ENCODE measurements at regions not wholly inside any gene's neighbourhood (a gene's known extent, or its start where the extent isn't known, plus 50 kb on each side); places are given as distances from the start of the nearest gene placed in this dataset.

DNA sequence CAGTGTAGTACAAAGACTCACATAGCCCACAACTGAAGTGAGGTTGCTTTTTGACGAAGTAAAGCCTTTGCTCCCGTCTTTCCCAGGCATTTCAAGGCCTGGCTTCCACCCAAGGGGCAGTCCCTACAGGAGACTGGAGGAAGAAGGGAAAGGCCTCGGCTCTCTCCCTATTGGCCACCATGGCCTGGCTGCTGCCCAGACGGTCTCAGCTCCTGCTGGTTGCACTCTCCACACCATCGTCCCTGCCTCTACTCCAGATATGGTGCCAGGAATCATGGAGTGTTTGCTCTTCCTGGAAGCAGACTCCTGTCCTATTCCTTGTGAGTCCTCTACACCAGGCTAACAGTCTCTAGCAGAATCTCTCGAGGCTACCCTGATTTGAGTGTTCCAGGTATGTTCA is 124.1 kb upstream of the UQCRFS1 start:
- Histone ChIP-seq H3K27ac (no peak overlapping the region), H3K4me1 (no peaks in the 10 kb centered on the region), H3K4me3 (no peak overlapping the region), H3K9ac (no peak overlapping the region), H3K9me3 (ENCODE audit: low read depth) (no peaks in the 10 kb centered on the region), H4K20me1 (ENCODE audit: low read depth) (no peaks in the 10 kb centered on the region), H3K4me2 (no peak overlapping the region), H3K36me3 (no peaks in the 10 kb centered on the region), H2AFZ (replicated peaks) (no peak overlapping the region), H3K79me2 (ENCODE audit: low read depth) (no peaks in the 10 kb centered on the region), H3K27me3 (no peaks in the 10 kb centered on the region), H3F3A (ENCODE audit: low read depth) (no peaks in the 10 kb centered on the region)
- Mint-ChIP-seq H3K4me1 (no peaks in the 10 kb centered on the region), H3K36me3 (no peaks in the 10 kb centered on the region), H3K27me3 (ENCODE audit: insufficient read depth, low read depth) (peaks cover 6% of the 10 kb centered on the region), H3K4me3 (no peak overlapping the region), H3K9me3 (peaks cover 3% of the 10 kb centered on the region), H3K27ac (no peak overlapping the region)
- no peak for DNase-seq (ENCODE audit: low spot score)
- no peak for TF ChIP-seq EZH2 (IDR thresholded peaks at IDR 0.05)
- TF ChIP-seq, protein P1, sequence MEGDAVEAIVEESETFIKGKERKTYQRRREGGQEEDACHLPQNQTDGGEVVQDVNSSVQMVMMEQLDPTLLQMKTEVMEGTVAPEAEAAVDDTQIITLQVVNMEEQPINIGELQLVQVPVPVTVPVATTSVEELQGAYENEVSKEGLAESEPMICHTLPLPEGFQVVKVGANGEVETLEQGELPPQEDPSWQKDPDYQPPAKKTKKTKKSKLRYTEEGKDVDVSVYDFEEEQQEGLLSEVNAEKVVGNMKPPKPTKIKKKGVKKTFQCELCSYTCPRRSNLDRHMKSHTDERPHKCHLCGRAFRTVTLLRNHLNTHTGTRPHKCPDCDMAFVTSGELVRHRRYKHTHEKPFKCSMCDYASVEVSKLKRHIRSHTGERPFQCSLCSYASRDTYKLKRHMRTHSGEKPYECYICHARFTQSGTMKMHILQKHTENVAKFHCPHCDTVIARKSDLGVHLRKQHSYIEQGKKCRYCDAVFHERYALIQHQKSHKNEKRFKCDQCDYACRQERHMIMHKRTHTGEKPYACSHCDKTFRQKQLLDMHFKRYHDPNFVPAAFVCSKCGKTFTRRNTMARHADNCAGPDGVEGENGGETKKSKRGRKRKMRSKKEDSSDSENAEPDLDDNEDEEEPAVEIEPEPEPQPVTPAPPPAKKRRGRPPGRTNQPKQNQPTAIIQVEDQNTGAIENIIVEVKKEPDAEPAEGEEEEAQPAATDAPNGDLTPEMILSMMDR (IDR thresholded peaks at IDR 0.05): no peak
- TF ChIP-seq EZH2phosphoT487 (IDR thresholded peaks at IDR 0.05): no peak

DNA sequence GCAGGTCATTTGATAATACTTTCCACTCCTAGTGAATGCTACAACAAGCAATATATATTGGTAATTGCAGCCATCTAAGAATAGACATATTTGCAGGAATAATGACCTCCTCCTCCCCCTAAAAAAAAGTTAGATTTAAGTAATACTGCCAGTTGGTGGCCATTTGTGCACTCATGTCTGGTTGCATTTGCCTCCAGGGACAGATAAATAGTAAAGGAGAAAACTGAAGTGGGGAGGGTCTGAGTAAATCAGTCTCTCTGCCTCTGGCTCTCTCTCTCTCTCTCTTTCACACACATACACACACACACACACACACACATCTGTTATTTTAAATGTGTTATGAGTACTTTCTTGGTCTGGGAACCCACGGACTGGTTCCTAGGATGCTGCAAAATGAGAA is 125.5 kb upstream of the UQCRFS1 start:
- no peak overlapping the region for H2AFZ ChIP-seq (replicated peaks)
- H3K27me3 Mint-ChIP-seq (ENCODE audit: insufficient read depth, low read depth): peaks cover 2% of the 10 kb centered on the region
- peaks cover 12% of the 10 kb centered on the region for H3K9me3 Mint-ChIP-seq
- H3K9ac ChIP-seq: no peak overlapping the region
- no peaks in the 10 kb centered on the region for H3K36me3 Mint-ChIP-seq
- no peak overlapping the region for H3K27ac Mint-ChIP-seq
- H3K27me3 ChIP-seq: no peaks in the 10 kb centered on the region
- peaks cover 4% of the 10 kb centered on the region for H3K9me3 ChIP-seq (ENCODE audit: low read depth)
- no peak overlapping the region for H3K4me3 ChIP-seq
- H3F3A ChIP-seq (ENCODE audit: low read depth): no peaks in the 10 kb centered on the region
- H3K27ac ChIP-seq: no peak overlapping the region
- no peaks in the 10 kb centered on the region for H3K4me1 Mint-ChIP-seq
- H3K79me2 ChIP-seq (ENCODE audit: low read depth): no peaks in the 10 kb centered on the region
- H3K36me3 ChIP-seq: no peaks in the 10 kb centered on the region
- no peak for DNase-seq (ENCODE audit: low spot score)
- H3K4me2 ChIP-seq: no peak overlapping the region
- TF ChIP-seq, protein P1 (IDR thresholded peaks at IDR 0.05): no peak
- TF ChIP-seq EZH2phosphoT487 (IDR thresholded peaks at IDR 0.05) (no peak), EZH2 (IDR thresholded peaks at IDR 0.05) (no peak)
- no peaks in the 10 kb centered on the region for H4K20me1 ChIP-seq (ENCODE audit: low read depth)
- H3K4me1 ChIP-seq: no peaks in the 10 kb centered on the region
- H3K4me3 Mint-ChIP-seq: no peak overlapping the region

DNA sequence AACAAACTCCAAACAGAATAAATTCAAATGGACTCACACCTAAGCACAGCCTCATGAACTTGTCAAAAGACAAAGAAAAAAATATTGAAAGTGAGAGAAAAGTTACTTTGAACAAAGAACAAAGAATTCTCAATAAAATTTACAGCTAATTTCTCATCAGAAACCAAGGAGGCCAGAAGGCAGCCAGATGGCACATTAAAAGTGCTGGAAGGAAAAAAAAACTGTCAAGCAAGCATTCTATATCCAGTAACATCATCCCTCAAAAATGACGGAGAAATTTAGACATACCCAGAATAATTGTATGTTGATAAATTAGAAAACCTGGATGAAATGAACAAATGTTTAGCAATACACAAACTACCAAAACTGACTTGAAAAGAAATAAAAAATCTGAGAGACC is 129.8 kb upstream of the UQCRFS1 start:
- Histone ChIP-seq H3F3A (ENCODE audit: low read depth) (no peaks in the 10 kb centered on the region), H3K79me2 (ENCODE audit: low read depth) (no peaks in the 10 kb centered on the region), H3K9ac (no peak overlapping the region), H3K36me3 (no peaks in the 10 kb centered on the region), H3K4me3 (no peak overlapping the region), H3K4me2 (no peak overlapping the region), H3K27me3 (no peaks in the 10 kb centered on the region), H3K9me3 (ENCODE audit: low read depth) (peaks cover 26% of the 10 kb centered on the region), H2AFZ (replicated peaks) (no peak overlapping the region), H3K27ac (no peak overlapping the region), H3K4me1 (no peaks in the 10 kb centered on the region), H4K20me1 (ENCODE audit: low read depth) (no peaks in the 10 kb centered on the region)
- H3K9me3 Mint-ChIP-seq: peaks cover 17% of the 10 kb centered on the region
- TF ChIP-seq EZH2phosphoT487 (IDR thresholded peaks at IDR 0.05) (no peak), EZH2 (IDR thresholded peaks at IDR 0.05) (no peak)
- TF ChIP-seq, protein P1 (IDR thresholded peaks at IDR 0.05): no peak
- H3K27me3 Mint-ChIP-seq (ENCODE audit: insufficient read depth, low read depth): peaks cover 5% of the 10 kb centered on the region
- no peaks in the 10 kb centered on the region for H3K4me1 Mint-ChIP-seq
- no peak overlapping the region for H3K4me3 Mint-ChIP-seq
- H3K36me3 Mint-ChIP-seq: no peaks in the 10 kb centered on the region
- no peak for DNase-seq (ENCODE audit: low spot score)
- H3K27ac Mint-ChIP-seq: no peak overlapping the region
